NCI-H1092 treated with DMSO at 0.1 percent for 48 hours (cell line): ENCODE measurements at regions not wholly inside any gene's neighbourhood (a gene's known extent, or its start where the extent isn't known, plus 50 kb on each side); places are given as distances from the start of the nearest gene placed in this dataset.

Experiments
- DNase-seq: peaks from one replicate; lab custom pipeline; 2025; lab: John Stamatoyannopoulos, UW

- DNase-seq, result no peak
Observed at GRCh38 chr13:26456650-26457049, 100.8 kb upstream of the WASF3 start.

- no peak for DNase-seq
Observed at GRCh38 chr13:26457212-26457611, 100.3 kb upstream of the WASF3 start.

- DNase-seq, result no peak
Observed at GRCh38 chr13:26458196-26458749, 99.2 kb upstream of the WASF3 start.

- DNase-seq, result no peak
Observed at GRCh38 chr13:26459276-26460131, 98.0 kb upstream of the WASF3 start.

- DNase-seq, result no peak
Observed at GRCh38 chr13:26460648-26461047, 96.8 kb upstream of the WASF3 start.

- DNase-seq, result no peak
Observed at GRCh38 chr13:26463296-26463695, 94.2 kb upstream of the WASF3 start.

GRCh38 chr13:26463848-26464247 is 93.6 kb upstream of the WASF3 start:
- no peak for DNase-seq

GRCh38 chr13:26465514-26465913 is 92.0 kb upstream of the WASF3 start:
- no peak for DNase-seq

- no peak for DNase-seq
Observed at GRCh38 chr13:26465954-26466353, 91.5 kb upstream of the WASF3 start.

- DNase-seq, result no peak
Observed at GRCh38 chr13:26468265-26468801, 89.2 kb upstream of the WASF3 start.

GRCh38 chr13:26469602-26470001 is 87.9 kb upstream of the WASF3 start:
- DNase-seq, result peak; percentile 96

GRCh38 chr13:26471807-26472206 is 85.7 kb upstream of the WASF3 start:
- DNase-seq, result no peak

- peak; percentile 83 for DNase-seq
Observed at GRCh38 chr13:26473571-26474230, 83.8 kb upstream of the WASF3 start.

GRCh38 chr13:26474286-26474685 is 83.2 kb upstream of the WASF3 start:
- DNase-seq, result no peak

- no peak for DNase-seq
Observed at GRCh38 chr13:26475176-26476110, 82.0 kb upstream of the WASF3 start.

- DNase-seq, result no peak
Observed at GRCh38 chr13:26476111-26476781, 81.2 kb upstream of the WASF3 start.

- no peak for DNase-seq
Observed at GRCh38 chr13:26476782-26477142, 80.7 kb upstream of the WASF3 start.

- DNase-seq, result no peak
Observed at GRCh38 chr13:26477681-26478080, 79.8 kb upstream of the WASF3 start.

- DNase-seq, result no peak
Observed at GRCh38 chr13:26480246-26480855, 77.1 kb upstream of the WASF3 start.

GRCh38 chr13:26482451-26483197 is 74.9 kb upstream of the WASF3 start:
- peak; percentile 53 for DNase-seq
